Uterus (tissue), 2 donors: ENCODE measurements at regions not wholly inside any gene's neighbourhood (a gene's known extent, or its start where the extent isn't known, plus 50 kb on each side); places are given as distances from the start of the nearest gene placed in this dataset.

Source experiments
- CTCF ChIP-seq, 4 experiments: fragments of 200-600 bp in 2 of 4; fragments of 450-650 bp in 2 of 4; sonication (generic) in 2 of 4; IDR thresholded peaks; one replicate each; pipeline ENCODE4 v1.5.1; 2016 to 2019; ENCODE audit warnings: antibody characterized with exemption in 4 of 4, mild to moderate bottlenecking in 2 of 4, moderate library complexity in 1 of 4
- POLR2A ChIP-seq, 2 donors: fragments of 450-650 bp; IDR thresholded peaks; one replicate each; pipeline ENCODE4 v1.6.1; 2016; ENCODE audit warnings: antibody characterized with exemption in 2 of 2, mild to moderate bottlenecking in 1 of 2, moderate library complexity in 1 of 2

DNA sequence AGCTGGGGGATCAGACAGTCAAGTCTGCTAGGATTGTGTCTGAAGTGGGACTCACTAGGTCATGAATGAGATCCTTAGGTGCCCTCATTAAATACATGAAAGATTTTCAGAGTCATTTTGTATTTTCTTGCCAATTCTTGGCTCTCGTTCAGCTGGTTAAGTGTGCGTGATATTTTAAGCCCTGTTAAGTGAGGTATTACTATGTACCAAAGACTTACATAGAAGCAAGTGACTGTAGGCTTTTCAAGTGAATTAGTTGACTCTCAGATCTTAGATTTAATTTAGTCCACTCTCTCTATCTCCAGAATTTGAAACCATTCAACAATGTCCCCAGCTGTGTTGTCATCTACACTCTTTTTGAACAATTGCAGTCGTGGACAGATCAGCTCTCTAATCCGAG lies 219.4 kb downstream of the FOXL1 start:
- TF ChIP-seq CTCF (IDR thresholded peaks at IDR 0.05) = no peak
- no peak for TF ChIP-seq POLR2A (IDR thresholded peaks at IDR 0.05)
